ENCODE measurements at regions not wholly inside any gene's neighbourhood (a gene's known extent, or its start where the extent isn't known, plus 50 kb on each side); places are given as distances from the start of the nearest gene placed in this dataset.
"Not testable (repeated sequence)": the region's sequence is repeated elsewhere in the genome, so short reads cannot be mapped to it uniquely, and the experiment has no call there.

- TF ChIP-seq, protein P1, sequence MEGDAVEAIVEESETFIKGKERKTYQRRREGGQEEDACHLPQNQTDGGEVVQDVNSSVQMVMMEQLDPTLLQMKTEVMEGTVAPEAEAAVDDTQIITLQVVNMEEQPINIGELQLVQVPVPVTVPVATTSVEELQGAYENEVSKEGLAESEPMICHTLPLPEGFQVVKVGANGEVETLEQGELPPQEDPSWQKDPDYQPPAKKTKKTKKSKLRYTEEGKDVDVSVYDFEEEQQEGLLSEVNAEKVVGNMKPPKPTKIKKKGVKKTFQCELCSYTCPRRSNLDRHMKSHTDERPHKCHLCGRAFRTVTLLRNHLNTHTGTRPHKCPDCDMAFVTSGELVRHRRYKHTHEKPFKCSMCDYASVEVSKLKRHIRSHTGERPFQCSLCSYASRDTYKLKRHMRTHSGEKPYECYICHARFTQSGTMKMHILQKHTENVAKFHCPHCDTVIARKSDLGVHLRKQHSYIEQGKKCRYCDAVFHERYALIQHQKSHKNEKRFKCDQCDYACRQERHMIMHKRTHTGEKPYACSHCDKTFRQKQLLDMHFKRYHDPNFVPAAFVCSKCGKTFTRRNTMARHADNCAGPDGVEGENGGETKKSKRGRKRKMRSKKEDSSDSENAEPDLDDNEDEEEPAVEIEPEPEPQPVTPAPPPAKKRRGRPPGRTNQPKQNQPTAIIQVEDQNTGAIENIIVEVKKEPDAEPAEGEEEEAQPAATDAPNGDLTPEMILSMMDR (IDR thresholded peaks at IDR 0.05; ENCODE audit: low read depth, low read length), result not testable (repeated sequence)
- TF ChIP-seq EZH2phosphoT487 (IDR thresholded peaks at IDR 0.05; ENCODE audit: low read depth), result not testable (repeated sequence)
Measured at GRCh38 chrX:40861952-40862554, 126.7 kb upstream of the MED14 start.
